NCI-H1930 (cell line): ENCODE measurements at regions not wholly inside any gene's neighbourhood (a gene's known extent, or its start where the extent isn't known, plus 50 kb on each side); places are given as distances from the start of the nearest gene placed in this dataset.

Experiments used
- DNase-seq, 2 experiments: peaks; one replicate each; lab custom pipeline; 2025; lab: John Stamatoyannopoulos, UW

GRCh38 chr20:50258790-50259483 lies 68.3 kb downstream of the CEBPB start:
- DNase-seq, result no peak

- DNase-seq, result no peak
Measured at GRCh38 chr20:50259705-50260478, 69.3 kb downstream of the CEBPB start.

- no peak for DNase-seq
Measured at GRCh38 chr20:50260479-50261221, 70.0 kb downstream of the CEBPB start.

- DNase-seq, result no peak
Measured at GRCh38 chr20:50261471-50262212, 71.0 kb downstream of the CEBPB start.

- no peak for DNase-seq
Measured at GRCh38 chr20:50263831-50264230, 73.2 kb downstream of the CEBPB start.

DNA sequence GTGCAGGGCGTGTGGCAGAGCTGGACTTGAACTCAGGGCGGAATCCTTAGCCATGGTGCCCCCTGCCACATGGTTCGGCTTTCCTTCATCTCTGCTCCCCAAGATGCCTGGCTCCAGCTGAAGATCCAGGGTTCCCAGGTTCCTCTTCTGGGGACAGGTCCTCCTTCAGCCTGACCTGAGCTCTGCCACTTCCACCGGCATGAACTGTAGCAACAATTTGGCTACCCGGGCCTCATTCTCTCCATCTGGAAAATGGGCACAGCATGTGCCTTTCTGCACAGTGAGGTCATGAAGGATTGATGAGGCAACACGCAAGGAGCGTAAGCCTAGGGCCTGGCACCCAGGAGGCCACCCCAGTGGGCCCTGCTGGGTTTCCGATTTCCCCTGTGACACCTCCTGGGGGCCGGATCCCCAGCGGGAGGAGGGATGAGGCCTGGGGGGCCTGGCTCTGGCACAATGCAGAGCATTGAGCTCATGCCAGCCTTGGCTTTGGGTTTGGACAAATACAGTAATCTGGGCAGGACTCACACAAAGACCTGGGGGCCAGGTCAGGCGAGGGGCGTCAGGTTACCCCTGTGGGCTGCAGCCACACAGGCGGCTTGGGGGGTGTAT lies 74.0 kb downstream of the CEBPB start:
- DNase-seq, result no peak

DNA sequence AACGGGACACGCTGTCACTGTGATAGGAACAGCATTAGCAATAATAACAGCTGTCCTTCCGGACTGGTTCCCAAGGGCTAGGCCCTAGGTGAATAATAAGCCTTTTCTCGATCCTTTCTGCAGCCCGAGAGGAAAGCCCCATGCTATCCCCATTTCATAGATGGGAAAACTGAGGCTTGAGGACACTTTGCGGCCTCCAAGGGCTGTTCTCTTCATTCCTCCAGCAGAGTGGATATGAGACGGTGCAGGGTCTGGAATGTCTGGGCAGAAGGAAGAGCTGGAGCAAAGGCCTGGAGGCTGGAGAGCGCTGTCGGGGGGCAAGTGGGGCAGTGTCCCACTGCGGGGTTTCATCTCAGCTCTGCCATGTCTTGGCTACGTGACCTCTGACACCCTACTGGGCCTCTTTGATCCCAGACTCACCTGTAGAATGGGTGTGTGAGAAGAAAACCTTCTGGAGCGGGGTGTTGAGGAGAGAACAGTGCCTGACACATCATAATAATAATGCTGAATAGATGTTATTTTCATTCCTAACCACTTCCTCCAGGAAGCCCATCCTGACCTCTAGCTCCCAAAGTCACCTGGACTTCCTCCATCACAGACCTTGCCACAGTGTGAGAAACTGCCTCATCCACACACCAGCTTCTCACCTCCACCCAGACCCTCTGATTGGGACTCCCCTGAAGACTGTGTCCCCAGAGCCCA lies 74.8 kb downstream of the CEBPB start:
- DNase-seq, result no peak

DNA sequence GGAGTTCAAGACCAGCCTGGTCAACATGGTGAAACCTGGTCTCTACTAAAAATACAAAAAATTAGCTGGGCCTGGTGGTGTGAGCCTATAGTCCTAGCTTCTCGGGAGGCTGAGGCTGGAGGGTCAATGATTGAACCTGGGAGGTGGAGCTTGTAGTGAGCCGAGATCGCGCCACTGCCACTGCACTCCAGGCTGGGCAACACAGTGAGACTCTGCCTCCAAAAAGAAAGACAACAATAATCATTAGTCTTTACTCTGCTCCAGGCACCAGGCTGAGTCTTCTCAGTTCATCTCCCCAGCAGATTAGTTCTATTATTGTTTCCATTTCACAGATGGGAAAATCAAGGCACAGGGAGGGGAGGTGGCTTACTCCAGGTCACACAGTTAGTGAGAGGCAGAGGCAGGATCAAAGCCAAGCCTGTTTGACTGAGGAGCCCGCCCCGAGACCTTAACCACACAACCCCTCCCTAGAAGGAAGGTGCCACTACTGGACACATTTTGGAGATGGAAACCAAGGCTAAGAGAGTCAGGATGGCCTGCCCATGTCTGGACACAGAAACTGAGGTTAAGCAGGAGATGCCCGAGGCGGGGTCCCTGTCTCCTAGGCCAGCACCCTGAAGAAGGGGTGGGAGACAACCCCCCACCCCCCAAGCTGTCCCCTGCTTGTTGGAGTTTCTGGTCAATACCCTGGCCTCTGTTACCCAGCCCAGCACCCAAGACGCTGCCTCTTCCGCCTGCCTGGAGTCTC lies 75.8 kb downstream of the CEBPB start:
- DNase-seq, result no peak

- DNase-seq, result no peak
Measured at GRCh38 chr20:50267041-50267865, 76.6 kb downstream of the CEBPB start.

DNA sequence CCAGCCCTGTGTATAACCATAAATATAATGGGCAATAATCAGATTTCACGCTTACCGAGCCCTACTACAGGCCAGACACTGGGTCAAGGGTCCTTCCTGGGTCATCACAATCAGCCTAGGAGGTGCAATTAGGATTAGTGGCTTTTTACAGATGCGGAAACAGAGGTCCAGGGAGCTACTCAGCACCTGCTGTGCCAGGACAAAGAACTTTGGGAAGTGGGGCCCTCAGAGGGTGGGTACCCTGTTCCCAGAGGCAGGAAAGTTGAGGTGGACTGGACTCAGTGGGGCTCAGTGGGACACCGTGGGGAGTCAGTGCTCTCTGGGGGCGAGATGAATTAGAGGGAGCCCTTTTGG lies 77.2 kb downstream of the CEBPB start:
- no peak for DNase-seq

DNA sequence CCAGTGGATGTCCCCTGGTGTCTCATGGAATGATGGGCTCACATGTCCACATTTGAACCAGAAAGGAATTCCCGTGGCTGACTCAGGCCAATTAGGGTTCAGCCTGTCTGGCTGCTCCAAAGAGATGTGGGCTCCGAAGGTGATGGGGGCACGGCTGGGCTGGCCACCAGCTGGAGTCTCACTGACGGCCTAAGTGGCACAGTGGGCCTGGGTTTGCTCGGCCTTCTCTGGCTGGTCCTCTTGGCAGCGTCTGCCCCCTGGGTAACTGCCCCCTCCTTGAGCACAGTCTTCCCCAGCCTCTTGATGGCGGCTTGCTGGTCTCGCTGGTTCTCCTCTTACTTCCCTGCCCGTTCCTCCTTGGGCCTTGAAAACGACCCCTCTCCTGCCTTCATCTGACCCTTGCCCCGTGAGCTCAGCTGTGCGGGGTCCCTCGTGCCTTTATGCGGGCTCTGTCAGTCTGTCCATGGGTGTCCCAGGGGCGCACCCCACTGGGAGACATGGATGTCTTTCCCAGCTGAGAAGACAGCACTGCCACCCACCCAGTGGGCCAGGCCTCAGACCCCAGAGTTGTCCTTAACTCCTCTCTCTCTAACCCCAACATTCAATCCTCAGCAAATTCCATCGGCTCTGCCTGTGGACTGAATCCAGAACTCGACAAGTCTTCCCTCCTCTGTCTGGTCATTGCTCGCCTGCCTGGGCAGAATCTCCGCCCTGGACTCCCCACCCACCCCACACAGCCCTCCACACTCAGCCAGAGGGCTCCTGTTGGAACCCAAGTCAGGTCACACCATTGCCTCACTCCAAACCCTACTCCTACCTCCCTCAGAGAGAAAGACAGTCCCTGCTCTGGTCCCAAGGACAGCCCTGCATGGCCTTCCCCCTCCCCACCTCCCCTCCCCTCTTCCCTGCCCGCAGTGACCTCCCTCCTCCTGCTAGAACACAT lies 78.7 kb downstream of the CEBPB start:
- DNase-seq, result no peak

GRCh38 chr20:50270034-50270395 lies 79.4 kb downstream of the CEBPB start:
- no peak for DNase-seq

GRCh38 chr20:50270569-50270968 lies 79.9 kb downstream of the CEBPB start:
- DNase-seq, result no peak

GRCh38 chr20:50271176-50271575 lies 80.5 kb downstream of the CEBPB start:
- no peak for DNase-seq

GRCh38 chr20:50271612-50272011 lies 81.0 kb downstream of the CEBPB start:
- DNase-seq, result no peak

DNA sequence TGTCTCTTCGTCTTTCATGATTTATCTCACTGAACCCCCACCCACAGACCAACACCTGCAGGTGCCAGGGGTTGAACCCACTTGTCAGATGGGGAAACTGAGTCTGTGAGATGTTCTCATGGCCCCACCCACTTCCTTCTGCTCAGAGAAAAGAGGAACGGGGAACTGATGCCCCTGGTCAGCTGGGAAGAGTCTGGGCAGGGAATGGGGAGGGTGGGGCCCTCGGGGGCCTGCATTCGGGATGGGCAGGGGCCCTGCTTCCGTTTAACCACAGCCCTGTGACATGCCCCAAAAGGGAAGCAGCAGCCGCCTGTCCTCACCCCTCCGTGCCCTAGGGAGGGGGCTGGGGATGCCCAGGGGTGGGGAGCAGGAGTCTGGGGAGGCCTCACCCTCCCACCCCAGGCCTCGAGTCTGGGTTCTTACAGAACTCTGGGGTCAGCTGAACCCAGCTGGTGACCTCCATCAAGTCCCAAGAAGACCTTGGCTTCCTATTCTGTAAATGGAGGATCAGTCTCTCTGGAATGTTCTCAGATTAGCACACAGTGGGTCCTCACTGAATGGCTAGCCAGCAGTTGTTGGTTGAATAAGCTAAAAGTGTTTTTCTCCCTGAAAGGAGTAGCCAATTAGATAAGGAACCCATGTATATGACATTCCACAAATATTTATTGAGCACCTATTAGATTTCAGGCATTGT lies 81.5 kb downstream of the CEBPB start:
- no peak for DNase-seq

- DNase-seq, result no peak
Measured at GRCh38 chr20:50272724-50273446, 82.3 kb downstream of the CEBPB start.
